Embryonic facial prominence (tissue), 1 donor: ENCODE measurements at regions not wholly inside any gene's neighbourhood (a gene's known extent, or its start where the extent isn't known, plus 50 kb on each side); places are given as distances from the start of the nearest gene placed in this dataset.
"Not testable (repeated sequence)": the region's sequence is repeated elsewhere in the genome, so short reads cannot be mapped to it uniquely, and the experiment has no call there.

ENCODE experiments used
- DNase-seq: peaks from one replicate; pipeline ENCODE4 v3.0.0-alpha.2; 2016; ENCODE audit errors: extremely low spot score

DNA sequence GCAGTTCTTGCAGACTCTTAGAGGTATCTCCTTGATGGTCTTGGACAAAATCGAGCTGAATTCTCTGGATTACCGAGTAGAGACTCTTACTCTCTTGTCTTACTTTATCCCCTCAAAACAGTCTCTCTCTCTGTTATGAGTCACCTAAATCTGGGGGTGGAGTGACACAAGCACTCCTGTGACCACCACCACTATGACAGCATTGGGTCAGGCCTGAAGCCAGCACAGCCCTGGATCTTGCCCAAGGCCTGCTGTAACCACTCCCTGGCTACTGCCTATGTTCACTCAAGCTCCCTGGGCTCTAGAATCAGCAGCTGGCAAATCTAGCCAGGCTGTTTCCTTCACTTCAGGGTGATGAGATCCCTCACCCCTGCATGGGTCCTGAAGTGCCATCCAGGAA lies 662.5 kb downstream of the LUZP2 start:
- DNase-seq, result no peak

DNA sequence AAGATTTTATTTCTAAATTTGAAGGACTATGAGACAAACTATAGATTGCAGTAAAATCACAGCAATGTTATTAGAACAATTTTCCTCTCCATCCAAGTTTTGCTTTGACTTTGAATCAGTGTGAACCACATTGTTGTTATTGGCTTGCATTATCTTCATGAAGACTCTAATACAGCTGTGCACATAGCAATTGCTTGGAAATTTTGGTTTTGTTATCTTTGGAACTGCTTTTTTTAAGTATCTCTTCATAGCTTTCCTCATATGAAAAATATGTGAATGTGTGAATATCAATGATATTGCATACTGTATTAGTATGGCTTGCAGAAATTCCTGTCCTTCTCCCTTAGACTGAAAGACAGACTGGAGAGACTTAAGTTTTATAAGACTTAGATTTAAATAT lies 666.6 kb downstream of the LUZP2 start:
- no peak for DNase-seq

DNA sequence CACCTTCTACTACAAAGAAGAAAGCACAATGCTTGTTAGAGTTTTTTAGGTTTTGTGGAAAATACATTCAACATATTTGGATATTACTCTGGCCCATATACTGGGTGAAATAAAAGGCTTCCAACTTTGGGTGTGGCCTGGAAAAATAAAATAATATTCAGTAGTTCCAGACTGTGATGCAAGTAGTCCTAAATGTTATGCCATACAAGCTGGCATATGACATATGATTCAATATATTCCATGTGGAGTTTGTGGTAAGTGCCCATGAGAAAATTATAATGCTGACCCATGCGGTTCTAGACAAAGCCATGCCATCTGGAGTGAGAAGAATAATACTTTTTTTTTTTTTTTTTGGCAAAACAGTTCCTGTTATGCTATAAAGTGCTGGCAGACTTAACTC lies 683.3 kb downstream of the LUZP2 start:
- DNase-seq, result no peak

DNA sequence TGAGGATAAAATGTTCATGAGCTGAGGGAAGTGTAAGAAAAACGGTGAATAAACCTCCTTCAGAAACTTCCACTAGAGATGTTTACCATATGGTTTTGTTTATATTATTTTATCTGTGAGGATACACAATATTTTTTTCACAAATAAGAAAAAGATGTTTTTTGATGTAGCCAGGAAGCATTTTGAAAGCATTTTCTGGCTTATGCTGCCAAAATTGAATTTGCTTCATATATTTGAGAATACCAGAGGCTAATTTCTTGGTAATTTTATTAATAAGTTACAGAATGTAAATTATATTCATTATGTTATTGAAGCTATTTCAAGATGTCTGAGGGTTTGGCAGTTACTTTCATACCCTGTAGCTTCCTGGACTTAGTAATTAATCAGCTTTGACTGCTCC lies 686.6 kb downstream of the LUZP2 start:
- no peak for DNase-seq

DNA sequence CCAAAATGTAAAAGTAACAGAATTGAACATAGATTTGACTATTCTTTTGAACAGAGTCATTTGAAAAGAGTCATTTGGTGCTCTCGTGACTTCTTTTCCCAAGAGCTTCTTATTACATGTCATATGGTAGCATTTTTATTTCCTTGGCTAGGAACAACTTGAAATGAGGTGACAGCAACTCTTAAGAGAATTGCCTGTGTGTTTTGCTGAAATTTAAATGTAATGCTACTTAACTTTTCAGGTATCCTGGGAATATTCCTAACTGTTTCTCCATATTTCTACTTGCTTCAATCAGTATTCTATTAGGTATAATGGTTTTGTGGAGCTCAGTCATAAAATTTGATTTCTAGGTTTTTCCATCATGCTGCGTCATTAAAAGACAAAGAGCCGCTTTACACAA lies 700.7 kb downstream of the LUZP2 start:
- DNase-seq, result no peak

DNA sequence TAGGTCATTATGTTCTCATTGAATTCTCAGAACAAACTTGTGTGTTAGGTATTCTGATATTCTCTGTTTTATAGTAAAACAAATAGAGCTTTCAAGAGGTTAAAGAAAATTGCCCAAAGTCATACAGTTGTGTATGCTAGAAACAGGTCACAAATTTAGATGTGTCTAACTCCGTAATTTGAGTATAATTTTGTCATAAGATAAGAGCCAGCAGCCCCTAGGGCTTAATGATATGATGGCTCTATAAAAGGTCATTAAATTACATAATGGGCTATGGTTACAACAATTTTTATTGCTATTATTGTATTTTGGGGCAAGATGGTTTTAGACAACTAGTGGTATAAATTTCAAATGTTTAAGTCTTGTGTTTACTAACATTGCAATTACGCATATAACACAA lies 701.9 kb downstream of the LUZP2 start:
- no peak for DNase-seq

DNA sequence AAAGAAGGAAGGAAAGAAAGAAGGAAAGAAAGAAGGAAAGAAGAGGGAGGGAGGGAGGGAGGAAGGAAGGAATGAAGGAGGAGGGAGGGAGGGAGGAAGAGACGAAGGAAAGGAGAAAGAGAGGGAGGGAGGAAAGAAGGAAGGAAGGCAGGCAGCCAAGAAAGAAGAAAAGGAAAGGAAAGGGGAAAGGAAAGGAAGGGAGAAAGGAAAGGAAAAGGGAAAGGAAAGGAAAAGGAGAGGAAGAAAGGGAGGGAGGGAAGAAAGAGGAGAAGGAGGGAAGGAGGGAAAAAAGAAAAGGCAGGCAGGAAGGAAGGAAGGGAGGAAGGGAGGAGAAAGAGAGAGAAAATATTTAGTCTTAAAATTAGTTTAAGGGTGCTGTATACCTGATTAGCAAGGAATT lies 704.1 kb downstream of the LUZP2 start:
- no peak for DNase-seq

DNA sequence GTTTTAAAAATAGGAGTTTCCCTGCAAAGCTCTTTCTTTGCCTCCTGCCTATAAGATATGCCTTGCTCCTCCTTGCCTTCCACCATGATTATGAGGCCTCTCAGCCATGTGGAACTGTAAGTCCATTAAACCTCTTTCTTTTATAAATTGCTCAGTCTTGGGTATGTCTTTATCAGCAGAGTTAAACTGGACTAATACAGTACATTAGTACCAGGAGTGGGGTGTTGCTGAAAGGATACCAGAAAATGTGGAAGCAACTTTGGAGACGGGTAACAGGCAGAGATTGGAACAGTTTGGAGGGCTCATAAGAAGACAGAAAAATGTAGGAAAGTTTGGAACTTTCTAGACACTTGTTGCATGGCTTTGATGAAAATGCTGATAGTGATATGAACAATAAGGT lies 709.9 kb downstream of the LUZP2 start:
- DNase-seq, result no peak

DNA sequence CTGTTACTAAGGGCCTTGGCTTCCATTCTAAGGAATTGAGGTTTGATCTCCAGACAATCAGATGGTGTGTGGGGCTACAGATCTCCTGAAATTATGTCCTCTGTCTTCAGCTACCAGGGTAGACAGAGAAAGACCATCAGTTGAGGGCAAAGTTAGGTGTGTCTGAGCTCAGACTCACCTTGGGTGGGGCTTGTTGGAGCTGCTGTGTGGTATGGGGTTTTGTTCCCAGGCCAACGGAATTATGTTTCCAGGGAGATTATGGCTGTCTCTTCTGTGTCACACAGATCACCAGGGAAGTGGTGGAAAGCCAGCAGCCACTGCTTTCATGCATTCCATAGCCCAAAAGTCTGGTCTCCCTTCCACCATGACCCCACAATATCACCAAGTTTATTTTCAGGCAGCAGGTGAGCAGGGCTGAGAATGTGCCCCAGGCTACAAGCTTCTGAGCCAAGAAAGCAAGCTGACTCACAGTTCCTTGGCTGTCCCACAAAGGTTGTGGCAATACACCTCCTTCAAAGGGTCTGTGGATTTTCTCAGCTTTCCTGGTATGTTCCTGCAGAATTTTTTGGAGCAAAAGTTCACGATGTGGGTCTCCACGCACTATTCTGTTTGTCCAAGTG lies 714.9 kb downstream of the LUZP2 start:
- DNase-seq, result no peak

DNA sequence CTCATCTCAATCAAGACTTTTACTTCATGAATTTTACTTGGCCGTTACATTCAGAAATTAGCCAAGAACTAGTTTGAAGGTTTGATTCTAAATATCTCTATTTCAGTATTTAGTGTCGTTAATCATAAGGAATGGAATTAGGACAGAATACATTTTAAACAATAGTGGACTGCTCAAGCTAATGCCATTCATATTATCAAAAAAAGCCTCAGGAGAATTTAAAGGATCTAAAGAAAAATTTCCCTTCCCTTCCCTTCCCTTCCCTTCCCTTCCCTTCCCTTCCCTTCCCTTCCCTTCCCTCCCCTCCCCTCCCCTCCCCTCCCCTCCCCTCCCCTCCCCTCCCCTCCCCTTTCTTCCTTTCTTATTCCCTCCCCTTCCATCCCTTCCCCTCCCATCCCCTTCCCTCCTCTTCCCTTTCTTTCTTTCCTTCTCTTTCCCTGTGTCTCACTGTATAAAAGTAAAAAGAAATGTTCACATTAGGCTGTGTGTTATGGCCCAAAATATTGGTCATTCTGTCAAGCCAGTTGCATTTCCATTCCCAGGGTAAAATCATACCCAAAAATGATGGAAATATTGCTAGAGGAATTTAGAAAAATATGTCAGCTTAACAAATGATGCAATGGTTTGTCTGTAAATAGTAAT lies 717.8 kb downstream of the LUZP2 start:
- DNase-seq, result no peak

DNA sequence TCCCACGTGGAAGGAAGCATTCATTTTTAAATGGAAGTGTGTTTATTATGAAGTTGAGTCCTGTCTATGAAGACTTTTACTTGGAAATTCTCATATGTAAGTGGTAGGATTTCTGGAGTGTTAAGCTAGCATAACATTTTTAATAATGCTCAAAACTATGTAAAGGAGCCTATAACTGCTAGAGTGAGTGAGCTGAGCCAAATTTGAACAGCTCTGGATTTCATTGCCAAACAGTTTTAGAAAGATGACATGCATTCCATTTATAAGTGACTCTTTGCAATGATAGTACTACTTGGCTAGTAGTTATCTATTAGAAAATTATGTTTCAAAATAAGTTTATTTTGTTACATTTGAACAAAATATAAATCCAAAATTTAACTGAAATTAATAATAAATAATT lies 721.2 kb downstream of the LUZP2 start:
- no peak for DNase-seq

DNA sequence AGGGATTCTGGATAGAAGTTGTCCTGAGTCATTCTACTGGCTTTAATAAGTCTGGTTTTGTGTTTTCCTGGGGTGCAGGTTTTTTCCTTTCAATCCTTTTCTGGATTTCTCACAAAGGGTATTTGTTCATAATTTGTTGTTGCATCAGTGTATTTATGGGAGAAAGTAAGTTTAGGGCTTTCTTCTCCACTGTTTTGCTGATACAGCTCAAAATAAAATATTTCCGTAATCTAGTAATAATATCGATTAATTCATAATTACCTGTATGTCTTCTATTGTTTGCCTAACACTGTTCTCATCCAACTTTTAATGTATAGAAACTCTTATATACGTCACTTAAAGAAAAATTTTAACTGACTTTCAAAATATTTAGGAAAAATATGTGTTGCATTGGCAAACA lies 728.2 kb downstream of the LUZP2 start:
- DNase-seq, result no peak

DNA sequence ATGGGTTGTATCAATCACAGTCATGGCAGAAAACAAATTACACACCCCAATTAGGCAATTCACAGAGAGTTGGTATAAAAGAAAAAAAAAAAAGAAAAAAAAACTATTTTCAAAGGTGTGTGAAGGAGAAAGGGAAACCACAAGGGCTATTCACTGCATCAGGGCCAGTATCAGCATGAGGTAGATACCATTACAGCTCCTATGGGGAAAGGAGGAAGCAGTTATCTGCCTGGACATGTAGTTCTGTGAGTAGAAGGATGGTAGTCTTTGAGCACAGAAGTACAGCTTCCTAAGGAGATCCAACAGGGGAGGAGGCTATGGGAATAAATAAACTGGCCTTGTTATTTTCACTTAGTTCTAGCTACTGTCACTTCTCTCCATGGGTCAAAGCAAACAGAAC lies 746.1 kb downstream of the LUZP2 start:
- DNase-seq, result no peak

DNA sequence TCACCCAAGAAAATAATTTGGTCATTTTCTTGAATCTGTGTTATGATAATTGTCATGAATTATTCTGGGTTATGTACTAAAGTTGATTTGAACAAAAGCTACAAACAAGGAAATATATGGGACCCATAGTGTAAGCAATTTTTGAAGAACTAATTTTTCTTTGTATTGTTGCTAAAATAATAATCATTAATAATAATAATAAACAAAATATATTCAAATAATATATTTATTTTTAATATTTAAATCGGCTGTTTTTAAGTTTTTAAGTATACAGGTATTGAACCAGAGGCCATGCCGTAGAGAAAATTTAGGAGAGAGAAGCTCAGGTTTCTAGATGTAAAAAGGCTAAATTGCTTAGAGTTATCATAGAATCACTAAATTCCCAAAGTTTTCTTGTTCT lies 747.3 kb downstream of the LUZP2 start:
- no peak for DNase-seq

DNA sequence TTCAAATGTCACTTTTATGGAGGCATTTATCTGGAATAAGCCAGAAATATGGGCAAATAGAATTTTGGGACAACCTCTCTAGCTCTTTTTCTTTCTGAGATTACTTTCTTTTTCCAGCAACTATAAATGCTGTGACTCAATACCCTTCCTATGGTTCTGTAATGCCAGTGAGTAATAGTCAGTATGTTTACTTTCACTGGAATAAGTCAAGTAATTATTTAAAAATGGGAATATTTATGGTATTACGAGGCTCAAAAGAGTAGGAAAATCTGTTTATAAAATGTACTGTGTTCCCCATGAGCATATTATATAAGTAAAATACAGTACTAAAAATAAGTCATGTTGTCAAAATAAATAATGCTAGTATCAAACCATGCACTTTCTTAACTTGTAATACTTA lies 750.5 kb downstream of the LUZP2 start:
- DNase-seq, result no peak

DNA sequence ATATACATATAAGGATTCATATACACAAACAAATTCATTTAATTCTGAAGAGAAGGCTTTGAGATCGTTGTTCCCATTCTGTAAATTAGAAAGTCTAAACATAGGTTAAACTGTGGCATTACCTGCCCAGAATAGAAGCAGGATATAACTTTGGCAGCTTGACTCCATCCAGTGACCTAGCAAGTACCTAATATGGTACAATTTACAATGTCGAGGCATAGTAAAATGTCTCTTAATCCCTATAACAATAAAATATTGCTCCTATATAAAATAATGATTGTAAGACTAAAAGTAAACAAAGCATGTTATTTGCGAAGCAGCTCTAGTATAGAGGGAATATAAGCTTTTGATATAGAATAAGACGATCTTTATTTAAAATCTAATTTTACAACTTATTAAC lies 756.0 kb downstream of the LUZP2 start:
- no peak for DNase-seq

DNA sequence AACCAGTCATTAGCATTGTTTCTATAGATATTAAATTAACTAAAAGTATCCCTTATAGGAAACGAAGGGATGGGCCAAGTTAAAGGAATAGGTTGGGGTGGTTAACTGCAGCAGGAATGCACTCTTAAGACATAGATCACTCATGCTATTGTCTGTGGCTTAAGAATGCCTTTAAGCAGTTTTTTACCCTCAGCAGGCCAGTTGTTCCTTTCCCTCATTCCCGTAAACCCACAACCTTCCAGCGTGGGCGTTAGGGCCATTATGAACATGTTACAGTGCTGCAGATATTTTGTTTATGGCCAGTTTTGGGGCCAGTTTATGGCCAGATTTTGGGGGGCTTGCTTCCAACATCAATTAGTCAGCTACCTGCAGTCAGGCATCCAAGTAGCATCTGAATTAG lies 767.0 kb downstream of the LUZP2 start:
- DNase-seq, result not testable (repeated sequence)

DNA sequence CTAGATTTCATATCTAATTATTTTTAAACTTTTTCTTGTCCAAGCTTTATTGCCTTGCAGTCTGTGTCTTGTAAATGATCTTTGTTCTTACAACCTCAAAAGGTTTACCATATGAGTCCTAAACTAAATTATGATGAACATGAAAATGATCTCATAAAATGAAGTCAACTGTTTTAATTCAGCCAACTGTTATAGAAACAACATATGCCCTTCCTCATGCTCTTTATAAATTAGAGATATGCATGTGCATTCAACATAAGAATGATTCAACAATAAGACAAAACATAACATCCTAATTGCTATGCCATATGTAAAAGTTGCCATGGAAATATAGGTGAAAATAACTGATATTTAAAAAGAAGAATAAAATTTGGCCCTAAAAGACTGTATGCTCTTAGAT lies 774.4 kb downstream of the LUZP2 start:
- DNase-seq, result no peak

DNA sequence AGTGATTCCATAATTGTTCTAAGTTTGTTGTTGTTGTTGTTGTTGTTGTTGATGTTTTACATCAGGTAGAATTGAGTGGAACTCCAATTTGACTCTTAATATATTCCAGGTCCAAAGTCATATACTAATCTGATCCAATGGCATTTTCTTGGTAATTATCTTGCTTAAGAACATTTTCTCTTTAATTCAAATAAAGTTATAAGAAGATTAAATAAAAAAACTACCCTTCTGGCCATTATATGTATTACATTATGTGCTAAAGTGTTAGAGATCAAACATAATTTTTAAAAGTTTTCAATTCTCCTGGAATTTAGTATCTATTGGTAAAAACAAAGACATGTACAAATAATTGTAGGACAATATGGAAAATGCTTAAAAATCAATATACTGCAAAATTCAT lies 775.4 kb downstream of the LUZP2 start:
- DNase-seq, result no peak

DNA sequence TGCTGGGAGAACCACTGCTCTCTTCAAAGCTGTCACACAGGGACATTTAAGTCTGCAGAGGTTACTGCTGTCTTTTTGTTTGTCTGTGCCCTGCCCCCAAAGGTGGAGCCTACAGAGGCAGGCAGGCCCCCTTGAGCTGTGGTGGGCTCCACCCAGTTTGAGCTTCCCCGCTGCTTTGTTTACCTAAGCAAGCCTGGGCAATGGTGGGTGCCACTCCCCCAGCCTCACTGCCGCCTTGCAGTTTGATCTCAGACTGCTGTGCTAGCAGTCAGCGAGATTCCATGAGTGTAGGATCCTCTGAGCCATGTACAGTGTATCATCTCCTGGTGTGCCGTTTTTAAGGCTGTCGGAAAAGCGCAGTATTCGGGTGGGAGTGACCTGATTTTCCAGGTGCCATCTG lies 784.0 kb downstream of the LUZP2 start:
- DNase-seq, result not testable (repeated sequence)

DNA sequence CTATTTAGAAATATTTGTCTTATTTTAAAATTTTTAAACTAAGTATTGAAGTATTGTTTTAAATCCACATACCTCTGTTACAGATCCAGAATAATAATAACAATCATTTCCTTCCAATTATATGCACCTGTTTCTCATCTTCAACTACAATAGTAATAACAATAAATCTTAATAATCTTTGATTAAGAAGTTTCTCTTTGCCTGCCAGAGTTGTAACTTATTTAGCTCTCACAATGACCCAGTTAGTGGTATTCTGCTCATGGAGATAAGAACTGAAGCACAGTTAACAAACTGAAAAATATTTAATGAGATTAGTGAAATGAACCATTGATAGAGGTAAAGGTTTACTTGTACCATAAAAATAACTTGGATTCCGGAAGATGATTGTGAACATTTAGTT lies 796.3 kb downstream of the LUZP2 start:
- no peak for DNase-seq

DNA sequence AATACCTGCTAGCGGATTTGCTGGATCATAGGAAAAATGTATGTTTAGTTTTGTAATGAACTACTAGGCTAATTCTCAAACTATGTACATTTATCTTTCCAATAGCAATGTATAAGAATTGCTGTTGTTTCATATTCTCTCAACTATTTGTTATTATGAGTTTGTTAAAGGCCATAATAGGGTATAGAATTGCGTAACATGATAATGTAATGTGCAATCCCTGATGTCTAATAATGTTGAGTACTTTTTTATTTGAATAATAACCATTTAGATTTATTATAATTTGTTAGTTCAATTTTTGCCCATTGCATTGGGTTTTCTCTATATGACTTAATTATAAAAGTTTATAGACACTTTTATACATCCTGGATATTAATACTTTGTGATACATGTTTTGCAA lies 801.6 kb downstream of the LUZP2 start:
- DNase-seq, result no peak

DNA sequence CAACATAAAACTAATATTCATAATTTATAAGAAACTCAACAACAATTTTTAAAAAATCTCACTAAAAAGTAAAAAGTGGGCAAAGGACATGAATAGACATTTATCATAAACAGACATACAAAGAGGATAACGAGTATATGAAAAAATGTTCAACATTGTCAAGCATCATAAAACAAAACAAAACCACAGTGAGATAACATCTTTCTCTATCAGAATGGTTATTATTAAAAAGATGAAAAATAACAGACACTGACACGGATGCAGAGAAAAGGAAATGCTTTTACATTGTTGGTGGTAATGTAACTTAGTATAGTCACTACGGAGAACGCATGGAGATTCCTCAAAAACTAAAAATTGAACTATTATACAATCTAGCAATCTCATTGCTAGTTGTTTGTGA lies 813.0 kb downstream of the LUZP2 start:
- no peak for DNase-seq

DNA sequence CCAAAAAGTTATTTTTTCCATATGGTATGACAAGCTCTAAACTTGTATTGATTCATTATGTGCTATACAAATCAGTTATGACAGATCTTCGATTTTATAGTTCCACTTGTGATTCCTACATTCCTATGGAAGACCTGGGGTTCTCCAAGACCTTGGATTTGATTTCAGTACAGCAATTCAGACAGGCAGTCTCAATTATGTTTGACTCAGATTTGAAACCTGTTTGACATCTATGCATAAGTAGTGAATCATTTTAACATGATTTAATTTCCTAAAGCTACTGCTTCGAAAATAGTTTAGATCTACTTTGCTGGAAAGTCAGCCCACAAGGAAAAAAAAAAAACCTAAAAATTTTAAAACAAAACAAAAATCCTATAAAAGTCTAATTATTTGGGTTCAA lies 820.4 kb downstream of the LUZP2 start:
- no peak for DNase-seq
